HCT116 (cell line): ENCODE measurements at regions not wholly inside any gene's neighbourhood (a gene's known extent, or its start where the extent isn't known, plus 50 kb on each side); places are given as distances from the start of the nearest gene placed in this dataset.

Source experiments
- ATAC-seq: fragments of 200-7000 bp; cut with Tn5 transposase; 2 replicates; pipeline ENCODE4 v1.9.1; 2020; ENCODE audit warnings: mild to moderate bottlenecking, moderate library complexity
- BruUV-seq: library from RNA; stranded (reverse); fragments of 400-500 nt; replicated peaks from 2 replicates; lab custom pipeline; 2021; lab: Mats Ljungman, UMichigan
- CTCF ChIA-PET: fragments of 300-600 bp; sonication (Branson Sonifier 250); formaldehyde crosslinking; loops from one replicate; lab custom pipeline; 2021; ENCODE audit warnings: antibody characterized with exemption; lab: Charles Lee
- POLR2A ChIA-PET: fragments of 300-600, 350-600 bp; sonication (Branson Sonifier 250); formaldehyde crosslinking; loops from one replicate; lab custom pipeline; 2021; ENCODE audit warnings: antibody characterized with exemption; lab: Charles Lee
- RAD21 ChIA-PET, 2 experiments: fragments of 300-600 bp; sonication (Branson Sonifier 250); formaldehyde crosslinking; loops; one replicate each; lab custom pipeline; 2023; ENCODE audit warnings: low total read pairs in 2 of 2; ENCODE audit not compliant: uncharacterized antibody in 2 of 2, unreplicated experiment in 2 of 2, low non-redundant PET in 1 of 2; lab: Charles Lee
- DNase-seq: peaks from one replicate; pipeline ENCODE4 v3.0.0-alpha.2; 2010; ENCODE audit warnings: low read depth, low spot score
- H2AFZ ChIP-seq: fragments of 200-600 bp; shearing (Covaris generic), sonication (generic); 2 replicates; pipeline ENCODE4 v1.6.1; 2017; ENCODE audit warnings: low read depth, mixed run types, mixed read lengths, antibody characterized with exemption, low read length; ENCODE audit not compliant: poor library complexity, severe bottlenecking
- H3K27ac ChIP-seq: 2 replicates; pipeline ENCODE4 v1.5.1; 2012; ENCODE audit warnings: low read depth, low read length
- H3K27me3 ChIP-seq: fragments of 200-600 bp; sonication (generic); 2 replicates; pipeline ENCODE4 v1.6.1; 2016; ENCODE audit warnings: mixed run types, low read length, mixed read lengths; ENCODE audit not compliant: insufficient read depth
- H3K36me3 ChIP-seq, 2 experiments: fragments of 200-500 bp in 1 of 2; fragments of 200-600 bp in 1 of 2; sonication (Bioruptor generic) in 1 of 2; sonication (generic) in 1 of 2; 2 replicates each; pipeline versions ENCODE4 v1.5.1 to v1.6.1; 2014 to 2016; ENCODE audit warnings: low read length in 2 of 2, inconsistent platforms in 1 of 2, mixed read lengths in 1 of 2, mixed run types in 1 of 2; ENCODE audit not compliant: insufficient read depth in 2 of 2, control insufficient read depth in 1 of 2
- H3K4me1 ChIP-seq, 2 experiments: fragments of 200-600 bp in 1 of 2; sonication (generic) in 1 of 2; 2 replicates each; pipeline versions ENCODE4 v1.5.1 to v1.6.1; 2012 to 2017; ENCODE audit warnings: low read length in 2 of 2, inconsistent platforms in 1 of 2, mild to moderate bottlenecking in 1 of 2, mixed read lengths in 1 of 2, mixed run types in 1 of 2, moderate library complexity in 1 of 2; ENCODE audit not compliant: insufficient read depth in 2 of 2, control insufficient read depth in 1 of 2
- H3K4me2 ChIP-seq: fragments of 200-600 bp; sonication (generic); 2 replicates; pipeline ENCODE4 v1.6.1; 2017; ENCODE audit warnings: mixed run types, low read length, mixed read lengths
- H3K4me3 ChIP-seq, 2 experiments: fragments of 200-600 bp in 1 of 2; sonication (generic) in 1 of 2; replicated peaks in 1 of 2; 2 replicates each; pipeline ENCODE4 v1.5.1; 2011 to 2016; ENCODE audit warnings: low read length in 2 of 2, control low read depth in 1 of 2, low read depth in 1 of 2, mild to moderate bottlenecking in 1 of 2, mixed read lengths in 1 of 2, mixed run types in 1 of 2
- H3K79me2 ChIP-seq: fragments of 200-600 bp; sonication (generic); 2 replicates; pipeline ENCODE4 v1.6.1; 2017; ENCODE audit warnings: mild to moderate bottlenecking, mixed run types, low read length, moderate library complexity, mixed read lengths; ENCODE audit not compliant: insufficient read depth
- H3K9ac ChIP-seq: fragments of 200-600 bp; sonication (generic); 2 replicates; pipeline ENCODE4 v1.6.1; 2016; ENCODE audit warnings: low read length, mixed read lengths
- H3K9me2 ChIP-seq: fragments of 200-600 bp; sonication (generic), shearing (Covaris generic); 2 replicates; pipeline ENCODE4 v1.6.1; 2017; ENCODE audit warnings: mixed run types, mild to moderate bottlenecking, moderate library complexity; ENCODE audit not compliant: insufficient read depth
- H3K9me3 ChIP-seq, 2 experiments: fragments of 200-500 bp in 1 of 2; fragments of 200-600 bp in 1 of 2; sonication (Bioruptor generic) in 1 of 2; sonication (generic) in 1 of 2; 2 replicates each; pipeline ENCODE4 v1.6.1; 2014 to 2017; ENCODE audit warnings: low read length in 2 of 2, mixed read lengths in 2 of 2, inconsistent platforms in 1 of 2, low read depth in 1 of 2, mild to moderate bottlenecking in 1 of 2, mixed run types in 1 of 2, moderate library complexity in 1 of 2; ENCODE audit not compliant: control insufficient read depth in 1 of 2, insufficient read depth in 1 of 2
- H4K20me1 ChIP-seq: fragments of 200-600 bp; sonication (generic), shearing (Covaris generic); 2 replicates; pipeline ENCODE4 v1.6.1; 2017; ENCODE audit warnings: mixed run types, mild to moderate bottlenecking, moderate library complexity; ENCODE audit not compliant: insufficient read depth
- ATF3 ChIP-seq: IDR thresholded peaks from 2 replicates; pipeline ENCODE4 v1.6.1; 2012
- CBX3 ChIP-seq: IDR thresholded peaks from 2 replicates; pipeline ENCODE4 v1.6.1; 2012; ENCODE audit warnings: low read depth
- CEBPB ChIP-seq: IDR thresholded peaks from 2 replicates; pipeline ENCODE4 v1.6.1; 2012; ENCODE audit warnings: low read depth
- CTCF ChIP-seq, 3 experiments: fragments of 200-600 bp in 1 of 3; sonication (generic) in 1 of 3; IDR thresholded peaks in 2 of 3; conservative IDR thresholded peaks in 1 of 3; 2 replicates each; pipeline ENCODE4 v1.5.1; 2012 to 2017; ENCODE audit warnings: low read depth in 2 of 3, low read length in 2 of 3, antibody characterized with exemption in 1 of 3, borderline replicate concordance in 1 of 3, control low read depth in 1 of 3, mild to moderate bottlenecking in 1 of 3, mixed read lengths in 1 of 3, mixed run types in 1 of 3, moderate library complexity in 1 of 3; ENCODE audit not compliant: insufficient read depth in 1 of 3
- JUND ChIP-seq: IDR thresholded peaks from 2 replicates; pipeline ENCODE4 v1.6.1; 2012
- MAX ChIP-seq: IDR thresholded peaks from 2 replicates; pipeline ENCODE4 v1.6.1; 2012
- POLR2AphosphoS5 ChIP-seq: IDR thresholded peaks from 2 replicates; pipeline ENCODE4 v1.6.1; 2011; ENCODE audit warnings: mild to moderate bottlenecking, low read depth, low read length, moderate library complexity
- SIN3A ChIP-seq: IDR thresholded peaks from 2 replicates; pipeline ENCODE4 v1.6.1; 2012; ENCODE audit warnings: low read depth
- SP1 ChIP-seq: IDR thresholded peaks from 2 replicates; pipeline ENCODE4 v1.6.1; 2012; ENCODE audit warnings: low read depth
- TCF7L2 ChIP-seq: IDR thresholded peaks from 2 replicates; pipeline ENCODE4 v1.7.0; 2011; ENCODE audit warnings: borderline replicate concordance, inconsistent platforms; ENCODE audit not compliant: insufficient read depth, insufficient read length; ENCODE audit errors: extremely low read depth
- YY1 ChIP-seq: IDR thresholded peaks from 2 replicates; pipeline ENCODE4 v1.6.1; 2011; ENCODE audit warnings: low read length, low read depth, moderate library complexity, mild to moderate bottlenecking; ENCODE audit not compliant: insufficient replicate concordance; ENCODE audit errors: extremely low read depth
- ZBTB33 ChIP-seq: IDR thresholded peaks from 2 replicates; pipeline ENCODE4 v1.6.1; 2011; ENCODE audit warnings: mild to moderate bottlenecking, low read length, moderate library complexity; ENCODE audit not compliant: insufficient replicate concordance; ENCODE audit errors: extremely low read depth
- ZFX ChIP-seq: fragments of 450-650 bp; IDR thresholded peaks from 2 replicates; pipeline ENCODE4 v1.6.1; 2017
- ZNF274 ChIP-seq: fragments of 200-500 bp; sonication (Bioruptor generic); IDR thresholded peaks from 2 replicates; pipeline ENCODE4 v1.6.1; 2014; ENCODE audit warnings: mild to moderate bottlenecking, low read depth, low read length, inconsistent platforms
- intact Hi-C: fragments of 100-400 bp; cut with micrococcal nuclease; formaldehyde crosslinking; loops from 2 replicates; pipeline ENCODE4 v1.10.0; 2022

- H3K79me2 ChIP-seq: no peaks in the 10 kb centered on the region
- ChIA-PET CTCF (no interaction called here), POLR2A (no interaction called here), RAD21 (no interaction called here)
- no peaks in the 10 kb centered on the region for H4K20me1 ChIP-seq
- no peaks in the 10 kb centered on the region for H3K9me2 ChIP-seq
- BruUV-seq: no TSS peak
- H2AFZ ChIP-seq: no peak overlapping the region
- no peak overlapping the region for H3K27ac ChIP-seq
- no peak for ATAC-seq
- H3K4me1 ChIP-seq: no peaks in the 10 kb centered on the region
- intact Hi-C loops: no loop called here
- H3K27me3 ChIP-seq: no peaks in the 10 kb centered on the region
- no peak overlapping the region for H3K9ac ChIP-seq
- no peaks in the 10 kb centered on the region; a peak in 1 of 4 replicates for H3K9me3 ChIP-seq
- H3K36me3 ChIP-seq: no peaks in the 10 kb centered on the region
- no peak overlapping the region for H3K4me2 ChIP-seq
- TF ChIP-seq SP1 (no peak), TCF7L2 (no peak), YY1 (no peak), SIN3A (no peak), CBX3 (no peak), ZFX (no peak), ATF3 (no peak), CTCF (IDR thresholded peaks at IDR 0.05 in 2 of 3, conservative IDR thresholded peaks at IDR 0.05 in 1 of 3; ENCODE audit: borderline replicate concordance in 1 of 3, insufficient read depth in 1 of 3, low read depth in 2 of 3, low read length in 2 of 3) (no peak)
- H3K4me3 ChIP-seq: no peak overlapping the region
- no peak for DNase-seq
These were observed 264.9 kb upstream of the MON1B start for GRCh38 chr16:76926042-76926441.

GRCh38 chr16:76926595-76926994 is 264.4 kb upstream of the MON1B start:
- intact Hi-C loops: no loop called here
- H3K4me1 ChIP-seq: no peaks in the 10 kb centered on the region
- DNase-seq (no peak), ATAC-seq (no peak)
- H3K27me3 ChIP-seq: no peaks in the 10 kb centered on the region
- BruUV-seq: no TSS peak
- RAD21 ChIA-PET: no interaction called here
- no peaks in the 10 kb centered on the region for H3K79me2 ChIP-seq
- no peaks in the 10 kb centered on the region; a peak in 1 of 4 replicates for H3K9me3 ChIP-seq
- no peak overlapping the region for H2AFZ ChIP-seq
- H3K9me2 ChIP-seq: no peaks in the 10 kb centered on the region
- no peak overlapping the region for H3K4me2 ChIP-seq
- H3K36me3 ChIP-seq: no peaks in the 10 kb centered on the region
- H3K9ac ChIP-seq: no peak overlapping the region
- no peak overlapping the region for H3K27ac ChIP-seq
- no peaks in the 10 kb centered on the region for H4K20me1 ChIP-seq
- CTCF ChIA-PET: no interaction called here
- no peak overlapping the region for H3K4me3 ChIP-seq
- POLR2A ChIA-PET: no interaction called here
- TF ChIP-seq JUND: no peak
- no peak for TF ChIP-seq ZBTB33
- TF ChIP-seq ZNF274: no peak
- TF ChIP-seq POLR2AphosphoS5: no peak
- TF ChIP-seq ZFX: no peak
- no peak for TF ChIP-seq CEBPB
- no peak for TF ChIP-seq MAX
- no peak for TF ChIP-seq TCF7L2
